HEK293T (cell line): ENCODE measurements at regions not wholly inside any gene's neighbourhood (a gene's known extent, or its start where the extent isn't known, plus 50 kb on each side); places are given as distances from the start of the nearest gene placed in this dataset.

Source experiments
- ARNT ChIP-seq: fragments of 450-650 bp; IDR thresholded peaks from 2 replicates; pipeline ENCODE4 v1.6.1; 2017; ENCODE audit warnings: mild to moderate bottlenecking
- BHLHE40 ChIP-seq: fragments of 450-650 bp; IDR thresholded peaks from 2 replicates; pipeline ENCODE4 v1.6.1; 2016; ENCODE audit warnings: mild to moderate bottlenecking, moderate library complexity, borderline replicate concordance
- CTBP1 ChIP-seq: fragments of 450-650 bp; IDR thresholded peaks from 2 replicates; pipeline ENCODE4 v1.6.1; 2016; ENCODE audit warnings: borderline replicate concordance
- FOXA1 ChIP-seq: fragments of 450-650 bp; IDR thresholded peaks from 2 replicates; pipeline ENCODE4 v1.6.1; 2016; ENCODE audit warnings: mild to moderate bottlenecking
- FOXM1 ChIP-seq: fragments of 450-650 bp; IDR thresholded peaks from 2 replicates; pipeline ENCODE4 v1.6.1; 2017; ENCODE audit warnings: mild to moderate bottlenecking, borderline replicate concordance
- L3MBTL2 ChIP-seq: fragments of 450-650 bp; conservative IDR thresholded peaks from 2 replicates; pipeline ENCODE4 v1.6.1; 2016; ENCODE audit warnings: mild to moderate bottlenecking
- LEF1 ChIP-seq: fragments of 450-650 bp; IDR thresholded peaks from 2 replicates; pipeline ENCODE4 v1.6.1; 2017; ENCODE audit warnings: mild to moderate bottlenecking, borderline replicate concordance
- NFRKB ChIP-seq: fragments of 450-650 bp; IDR thresholded peaks from 2 replicates; pipeline ENCODE4 v1.6.1; 2016; ENCODE audit warnings: mild to moderate bottlenecking, moderate library complexity
- PKNOX1 ChIP-seq: fragments of 450-650 bp; IDR thresholded peaks from 2 replicates; pipeline ENCODE4 v1.6.1; 2016
- SP1 ChIP-seq: fragments of 450-650 bp; IDR thresholded peaks from 2 replicates; pipeline ENCODE4 v1.6.1; 2017
- SUZ12 ChIP-seq: fragments of 450-650 bp; IDR thresholded peaks from 2 replicates; pipeline ENCODE4 v1.6.1; 2016; ENCODE audit warnings: mild to moderate bottlenecking
- TARDBP ChIP-seq: fragments of 450-650 bp; IDR thresholded peaks from 2 replicates; pipeline ENCODE4 v1.6.1; 2016

GRCh38 chr9:82449986-82450385 is 461.4 kb downstream of the SPATA31D1 start:
- TF ChIP-seq PKNOX1 (no peak), LEF1 (no peak), NFRKB (no peak), SP1 (no peak), FOXA1 (no peak), CTBP1 (no peak), TARDBP (no peak), L3MBTL2 (no peak), ARNT (no peak), BHLHE40 (no peak), FOXM1 (no peak), SUZ12 (no peak)
